ENCODE measurements at regions not wholly inside any gene's neighbourhood (a gene's known extent, or its start where the extent isn't known, plus 50 kb on each side); places are given as distances from the start of the nearest gene placed in this dataset.

DNA sequence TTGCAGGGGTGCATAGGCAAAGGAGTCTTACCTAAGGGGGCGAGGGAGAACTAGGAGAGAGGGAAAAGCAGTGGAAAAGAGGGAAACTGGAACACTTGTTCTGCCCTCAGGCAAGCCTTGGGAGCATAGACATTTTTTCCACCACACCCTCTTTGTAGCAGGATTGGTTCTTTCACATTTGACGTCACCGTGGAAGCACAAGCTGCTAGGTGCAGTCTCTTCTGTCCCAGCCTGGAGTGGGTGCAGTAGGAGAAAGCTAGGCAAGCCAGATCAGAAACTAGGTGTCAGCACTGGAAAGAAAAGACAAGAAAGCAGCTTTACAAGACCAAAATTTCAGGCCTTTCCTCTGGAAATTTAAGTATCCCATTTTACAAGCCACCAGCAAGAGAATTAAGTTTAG lies 440.4 kb downstream of the EFNA5 start:
- intact Hi-C loops (cut with micrococcal nuclease): no loop called here
- H3K9ac ChIP-seq (ENCODE audit: low read length): no peak overlapping the region
- no peak for ATAC-seq (ENCODE audit: low read depth)
- WGBS (ENCODE audit: insufficient coverage): 29% methylated on average over 1 of the region's 3 CpGs
- no peak overlapping the region for H3K4me3 Mint-ChIP-seq
- no peaks in the 10 kb centered on the region for H3K79me2 ChIP-seq (ENCODE audit: control insufficient read depth, insufficient read depth, low read length)
- CTCF ChIA-PET: no interaction called here
- no peaks in the 10 kb centered on the region for H3K9me3 Mint-ChIP-seq (ENCODE audit: insufficient read depth)
- H4K20me1 ChIP-seq (ENCODE audit: control insufficient read depth, insufficient read depth, low read length, poor library complexity, severe bottlenecking): no peaks in the 10 kb centered on the region
- no peaks in the 10 kb centered on the region for H3K9me3 ChIP-seq (ENCODE audit: control extremely low read depth in 1 of 3, control insufficient read depth in 2 of 3, insufficient read depth in 1 of 3, low read length in 2 of 3)
- H3K27ac ChIP-seq (ENCODE audit: low read length in 2 of 2): no peak overlapping the region
- POLR2A ChIA-PET: no interaction called here
- H3K27me3 Mint-ChIP-seq: no peaks in the 10 kb centered on the region
- H3K36me3 ChIP-seq (replicated peaks in 1 of 2; ENCODE audit: control extremely low read depth in 1 of 2, control insufficient read depth in 1 of 2, extremely low read depth in 1 of 2, insufficient read depth in 2 of 2, low read length in 1 of 2): no peaks in the 10 kb centered on the region
- H3K4me3 ChIP-seq (ENCODE audit: control extremely low read depth in 1 of 5, extremely low read depth in 1 of 5, insufficient read depth in 1 of 5, low read depth in 2 of 5, low read length in 4 of 5): no peak overlapping the region
- no peaks in the 10 kb centered on the region for H3K4me1 ChIP-seq (ENCODE audit: control insufficient read depth in 2 of 2, insufficient read depth in 2 of 2, low read length in 2 of 2)
- H3K27me3 ChIP-seq (replicated peaks in 1 of 4; ENCODE audit: control extremely low read depth in 1 of 4, control insufficient read depth in 3 of 4, insufficient read depth in 4 of 4, low read length in 3 of 4): no peaks in the 10 kb centered on the region
- no peak overlapping the region for H3K27ac Mint-ChIP-seq
- no peak overlapping the region for H2AFZ ChIP-seq (ENCODE audit: insufficient read depth, low read depth, low read length, poor library complexity, severe bottlenecking)
- DNase-seq: no peak
- TF ChIP-seq, protein P1, sequence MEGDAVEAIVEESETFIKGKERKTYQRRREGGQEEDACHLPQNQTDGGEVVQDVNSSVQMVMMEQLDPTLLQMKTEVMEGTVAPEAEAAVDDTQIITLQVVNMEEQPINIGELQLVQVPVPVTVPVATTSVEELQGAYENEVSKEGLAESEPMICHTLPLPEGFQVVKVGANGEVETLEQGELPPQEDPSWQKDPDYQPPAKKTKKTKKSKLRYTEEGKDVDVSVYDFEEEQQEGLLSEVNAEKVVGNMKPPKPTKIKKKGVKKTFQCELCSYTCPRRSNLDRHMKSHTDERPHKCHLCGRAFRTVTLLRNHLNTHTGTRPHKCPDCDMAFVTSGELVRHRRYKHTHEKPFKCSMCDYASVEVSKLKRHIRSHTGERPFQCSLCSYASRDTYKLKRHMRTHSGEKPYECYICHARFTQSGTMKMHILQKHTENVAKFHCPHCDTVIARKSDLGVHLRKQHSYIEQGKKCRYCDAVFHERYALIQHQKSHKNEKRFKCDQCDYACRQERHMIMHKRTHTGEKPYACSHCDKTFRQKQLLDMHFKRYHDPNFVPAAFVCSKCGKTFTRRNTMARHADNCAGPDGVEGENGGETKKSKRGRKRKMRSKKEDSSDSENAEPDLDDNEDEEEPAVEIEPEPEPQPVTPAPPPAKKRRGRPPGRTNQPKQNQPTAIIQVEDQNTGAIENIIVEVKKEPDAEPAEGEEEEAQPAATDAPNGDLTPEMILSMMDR (IDR thresholded peaks at IDR 0.05): no peak
- TF ChIP-seq EZH2 (IDR thresholded peaks at IDR 0.05; ENCODE audit: borderline replicate concordance, insufficient read depth, low read depth, low read length, poor library complexity, severe bottlenecking): no peak
- H3K4me2 ChIP-seq (replicated peaks; ENCODE audit: low read depth, low read length, poor library complexity, severe bottlenecking): no peak overlapping the region
- no peaks in the 10 kb centered on the region for H3K4me1 Mint-ChIP-seq

DNA sequence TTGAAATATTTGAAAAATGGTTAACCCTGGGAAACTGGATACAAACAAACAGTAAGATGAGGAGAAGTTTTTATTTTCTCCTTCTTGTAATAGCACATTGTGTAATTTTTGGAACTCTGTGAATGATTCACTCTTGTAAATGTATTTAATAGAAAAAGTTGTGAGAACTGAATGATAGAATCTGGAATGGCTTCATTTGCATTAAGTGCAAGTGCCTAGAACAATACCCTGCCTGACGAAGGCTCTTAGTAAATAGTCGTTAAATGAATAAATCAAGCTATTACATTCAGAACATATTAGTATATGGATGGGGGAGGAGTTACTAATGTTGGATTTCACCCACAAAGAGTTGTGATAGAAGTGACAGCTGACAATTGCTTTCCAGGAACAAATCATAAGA lies 442.5 kb downstream of the EFNA5 start:
- no peaks in the 10 kb centered on the region for H3K27me3 Mint-ChIP-seq
- H3K27ac ChIP-seq (ENCODE audit: low read length in 2 of 2): no peak overlapping the region
- CTCF ChIA-PET: interaction anchor here (0.5 kb wide), 1 partner anchor 427 kb away, joined by 3 read pairs; no protein-coding TSS in a partner anchor

More for the DNA sequence above, 442.5 kb downstream of the EFNA5 start:
- no peak overlapping the region for H3K27ac Mint-ChIP-seq
- Histone ChIP-seq H4K20me1 (ENCODE audit: control insufficient read depth, insufficient read depth, low read length, poor library complexity, severe bottlenecking) (no peaks in the 10 kb centered on the region), H2AFZ (ENCODE audit: insufficient read depth, low read depth, low read length, poor library complexity, severe bottlenecking) (no peak overlapping the region), H3K79me2 (ENCODE audit: control insufficient read depth, insufficient read depth, low read length) (no peaks in the 10 kb centered on the region), H3K9me3 (ENCODE audit: control extremely low read depth in 1 of 3, control insufficient read depth in 2 of 3, insufficient read depth in 1 of 3, low read length in 2 of 3) (no peaks in the 10 kb centered on the region), H3K36me3 (replicated peaks in 1 of 2; ENCODE audit: control extremely low read depth in 1 of 2, control insufficient read depth in 1 of 2, extremely low read depth in 1 of 2, insufficient read depth in 2 of 2, low read length in 1 of 2) (no peaks in the 10 kb centered on the region), H3K27me3 (replicated peaks in 1 of 4; ENCODE audit: control extremely low read depth in 1 of 4, control insufficient read depth in 3 of 4, insufficient read depth in 4 of 4, low read length in 3 of 4) (no peaks in the 10 kb centered on the region), H3K9ac (ENCODE audit: low read length) (no peak overlapping the region), H3K4me1 (ENCODE audit: control insufficient read depth in 2 of 2, insufficient read depth in 2 of 2, low read length in 2 of 2) (no peaks in the 10 kb centered on the region), H3K4me2 (replicated peaks; ENCODE audit: low read depth, low read length, poor library complexity, severe bottlenecking) (no peak overlapping the region), H3K4me3 (ENCODE audit: control extremely low read depth in 1 of 5, extremely low read depth in 1 of 5, insufficient read depth in 1 of 5, low read depth in 2 of 5, low read length in 4 of 5) (no peak overlapping the region)
- no CpG with 5 or more reads among the region's 2 CpGs for WGBS (ENCODE audit: insufficient coverage)
- POLR2A ChIA-PET: no interaction called here
- no peak for TF ChIP-seq EZH2 (IDR thresholded peaks at IDR 0.05; ENCODE audit: borderline replicate concordance, insufficient read depth, low read depth, low read length, poor library complexity, severe bottlenecking)
- TF ChIP-seq, protein P1 (IDR thresholded peaks at IDR 0.05): no peak
- H3K9me3 Mint-ChIP-seq (ENCODE audit: insufficient read depth): no peaks in the 10 kb centered on the region
- no peak for ATAC-seq (ENCODE audit: low read depth)
- intact Hi-C loops (cut with micrococcal nuclease): no loop called here
- no peak overlapping the region for H3K4me3 Mint-ChIP-seq
- H3K4me1 Mint-ChIP-seq: no peaks in the 10 kb centered on the region
- DNase-seq: no peak
